ENCODE measurements at regions not wholly inside any gene's neighbourhood (a gene's known extent, or its start where the extent isn't known, plus 50 kb on each side); places are given as distances from the start of the nearest gene placed in this dataset.

DNA sequence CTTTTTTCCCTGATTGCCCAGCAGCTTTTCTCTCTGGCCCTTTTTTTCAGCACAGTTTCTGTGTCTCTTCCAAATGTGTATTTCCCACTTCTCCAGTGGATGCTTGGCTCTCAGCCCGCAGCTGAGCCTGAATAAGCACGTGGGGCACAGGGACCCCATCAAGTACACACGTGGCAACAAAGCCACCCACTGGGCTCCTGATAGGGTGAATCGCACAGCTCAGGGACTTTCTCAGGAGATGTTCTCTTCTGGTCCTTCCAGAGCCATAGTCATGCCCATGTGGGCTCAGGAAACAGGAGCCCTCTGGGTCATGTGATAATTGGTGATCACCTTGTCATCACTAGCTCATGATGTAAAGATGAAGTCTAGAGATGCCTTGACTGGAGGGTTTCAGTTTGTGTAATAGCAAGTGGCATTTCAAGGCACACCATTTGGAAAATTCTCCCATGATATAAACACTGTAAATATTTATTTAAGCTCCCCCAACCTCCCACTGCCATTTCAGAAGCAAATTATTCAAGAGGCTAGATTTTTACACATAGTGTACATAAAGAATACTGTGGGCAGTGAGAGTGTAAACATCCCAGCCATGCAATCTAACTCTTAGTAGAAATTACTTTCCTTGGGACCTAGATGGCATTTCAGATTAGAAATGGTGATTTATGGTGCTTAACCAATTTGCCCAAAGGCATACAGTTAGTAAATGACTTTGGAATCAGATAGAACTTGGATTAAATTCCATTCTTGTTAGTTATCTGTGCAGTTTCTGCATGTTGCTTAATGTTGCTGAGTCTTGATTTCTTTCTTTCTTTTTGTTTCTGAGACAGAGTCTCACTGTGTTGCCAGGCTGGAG lies 597.5 kb downstream of the SLC4A3 start:
- no peak for DNase-seq (ENCODE audit: low read depth in 2 of 2)

DNA sequence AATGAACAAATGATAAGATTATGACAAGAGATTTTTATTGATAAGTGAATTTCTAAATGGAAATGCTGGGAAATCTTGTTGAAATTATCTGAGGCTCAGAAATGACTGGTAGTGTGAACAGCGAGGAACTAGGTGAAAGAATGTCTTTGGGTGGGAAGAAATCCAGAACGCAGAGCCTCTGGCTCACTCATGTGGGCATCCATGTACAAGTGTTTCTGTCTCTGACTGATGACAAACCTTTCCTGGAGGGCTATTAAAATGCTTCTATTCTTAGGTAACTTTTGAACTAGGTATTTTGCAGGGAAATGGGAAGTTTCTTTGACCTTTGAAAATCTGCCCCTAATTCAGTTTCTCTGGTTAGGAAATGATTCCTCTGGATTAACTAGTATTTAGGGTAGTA lies 598.6 kb downstream of the SLC4A3 start:
- DNase-seq (ENCODE audit: low read depth in 2 of 2), result no peak

DNA sequence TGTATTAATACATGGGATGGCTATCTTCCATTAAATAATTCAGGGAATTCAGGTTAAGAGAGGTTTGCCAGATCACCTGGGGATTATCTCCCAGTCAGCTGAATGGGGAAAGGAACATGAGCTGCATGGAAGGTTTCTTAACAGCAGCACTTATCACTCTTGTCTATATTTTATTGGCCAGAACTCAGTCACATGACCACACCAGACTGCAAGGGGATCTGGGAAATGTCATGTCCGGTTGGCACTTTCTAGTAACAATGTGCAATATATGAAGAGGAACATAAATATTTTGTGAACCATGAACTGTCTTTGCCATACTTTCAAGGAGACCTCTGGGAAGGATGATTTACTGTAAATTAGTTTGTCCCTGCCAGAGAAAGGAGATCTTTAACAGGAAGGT lies 599.1 kb downstream of the SLC4A3 start:
- DNase-seq (ENCODE audit: low read depth in 2 of 2), result no peak

DNA sequence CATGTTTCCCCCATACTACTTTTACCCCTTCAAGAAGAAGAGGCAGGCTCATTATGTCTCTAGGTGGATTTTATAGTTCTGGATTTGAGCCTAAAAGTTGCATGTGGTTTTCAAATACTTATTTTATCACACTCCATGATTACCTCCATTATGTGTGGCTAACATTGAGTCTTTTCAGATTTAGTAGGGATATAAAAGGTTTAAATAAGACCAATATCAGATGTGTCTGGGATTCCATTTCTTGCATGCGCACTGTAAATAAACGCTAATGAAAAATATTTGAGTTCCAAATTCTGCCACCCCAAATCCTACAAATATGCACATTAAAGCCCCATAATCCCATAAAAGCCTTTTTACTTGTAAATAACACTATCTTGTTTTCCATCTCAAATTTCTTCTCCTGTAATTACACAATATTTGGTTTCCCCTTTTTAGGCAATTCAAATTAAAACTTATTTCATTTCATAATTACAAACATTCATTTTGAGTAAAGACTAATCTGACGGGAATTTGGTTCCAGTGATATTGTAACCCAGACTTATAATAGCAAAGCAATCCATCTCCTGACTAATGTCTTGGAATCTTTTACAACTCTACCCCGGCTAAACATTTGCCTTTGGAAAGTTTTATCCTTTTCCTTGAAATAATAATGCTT lies 600.0 kb downstream of the SLC4A3 start:
- DNase-seq (ENCODE audit: low read depth in 2 of 2), result no peak

DNA sequence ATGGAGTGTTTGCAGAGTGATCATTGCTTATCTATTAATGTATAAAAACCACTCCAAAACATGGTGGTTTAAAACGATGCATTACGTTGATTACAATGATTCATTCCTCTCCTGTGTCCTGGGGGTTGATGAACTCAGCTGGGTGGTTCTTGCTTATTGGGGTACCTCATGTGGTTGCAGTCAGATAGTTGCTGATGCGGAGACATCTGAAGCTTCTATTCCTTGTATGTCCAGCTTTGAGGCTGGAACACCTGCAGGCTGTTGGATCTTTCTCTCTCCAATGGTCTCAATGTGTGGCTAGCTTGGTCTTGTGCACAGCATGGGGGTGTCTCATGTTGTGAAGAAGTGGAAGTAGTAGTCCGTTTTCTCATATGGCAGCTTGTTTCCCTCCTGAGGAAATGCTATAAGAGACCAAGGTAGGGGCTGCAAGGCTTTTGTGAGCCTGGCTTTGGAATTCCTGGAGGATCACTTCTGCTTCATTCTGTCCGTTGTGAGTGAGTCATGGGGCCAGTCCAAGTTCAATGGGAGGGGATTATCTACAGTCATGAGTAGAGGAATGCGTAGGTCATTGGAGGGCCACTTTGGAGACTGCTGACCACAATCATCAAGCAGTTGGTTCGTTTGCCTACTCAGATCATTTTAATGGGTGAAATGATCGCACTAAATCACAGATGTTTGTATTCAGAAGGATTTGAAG lies 601.0 kb downstream of the SLC4A3 start:
- no peak for DNase-seq (ENCODE audit: low read depth in 2 of 2)

DNA sequence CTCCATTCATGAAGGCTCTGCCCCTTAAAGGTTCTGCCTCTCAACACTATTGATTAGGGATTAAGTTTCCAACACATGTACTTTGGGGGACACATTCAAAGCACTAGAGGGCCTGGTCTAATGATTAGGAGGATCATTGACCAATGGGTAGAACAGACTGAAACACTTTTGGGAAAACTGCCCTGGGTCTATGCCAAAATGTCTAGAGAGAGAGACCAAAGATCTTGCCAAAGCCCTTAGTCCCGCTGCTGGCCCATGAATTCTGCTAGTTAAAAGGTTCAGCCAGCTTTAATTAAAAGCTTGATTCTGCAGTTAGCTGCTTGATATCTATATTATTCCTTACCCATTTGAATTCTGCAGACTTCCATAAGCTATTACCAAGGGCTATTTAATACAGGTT lies 613.2 kb downstream of the SLC4A3 start:
- DNase-seq (ENCODE audit: low read depth in 2 of 2), result no peak

DNA sequence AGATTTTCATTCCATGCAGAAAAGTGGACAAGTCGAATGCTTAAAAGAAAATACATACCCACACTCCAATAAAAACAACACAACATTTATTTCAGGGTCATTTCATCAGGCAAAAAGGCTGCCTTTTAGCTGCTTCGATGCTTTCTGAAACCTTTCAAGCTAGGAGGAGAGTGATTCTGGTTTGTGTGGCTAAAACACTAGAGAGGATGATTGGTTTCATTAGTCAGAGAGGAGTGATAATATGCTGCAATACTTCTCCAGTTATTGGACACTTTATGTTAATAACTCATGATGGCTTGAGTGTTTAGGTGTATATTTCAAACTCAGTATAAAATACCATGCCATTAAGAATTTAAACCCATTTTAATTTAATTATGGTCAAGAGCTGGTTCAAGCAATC lies 614.0 kb downstream of the SLC4A3 start:
- DNase-seq (ENCODE audit: low read depth in 2 of 2), result no peak

DNA sequence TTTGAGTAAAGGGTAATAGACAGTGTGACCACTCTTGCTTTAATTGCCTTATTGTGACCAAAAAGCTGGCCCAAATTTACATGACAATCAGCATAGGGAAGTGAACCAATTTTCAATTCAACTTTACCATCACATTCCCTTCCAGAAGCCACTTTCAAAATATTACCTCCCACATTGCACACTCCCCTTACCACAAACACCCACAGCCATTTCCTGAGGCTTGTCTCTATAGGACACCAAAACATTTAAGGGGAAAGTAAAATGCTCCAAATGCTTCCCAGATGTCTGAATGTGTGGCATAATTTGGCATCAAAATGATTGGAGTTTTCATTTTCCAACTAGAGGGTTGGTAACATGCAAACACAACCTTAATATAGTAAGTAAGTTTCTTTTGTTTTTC lies 616.1 kb downstream of the SLC4A3 start:
- no peak for DNase-seq (ENCODE audit: low read depth in 2 of 2)

DNA sequence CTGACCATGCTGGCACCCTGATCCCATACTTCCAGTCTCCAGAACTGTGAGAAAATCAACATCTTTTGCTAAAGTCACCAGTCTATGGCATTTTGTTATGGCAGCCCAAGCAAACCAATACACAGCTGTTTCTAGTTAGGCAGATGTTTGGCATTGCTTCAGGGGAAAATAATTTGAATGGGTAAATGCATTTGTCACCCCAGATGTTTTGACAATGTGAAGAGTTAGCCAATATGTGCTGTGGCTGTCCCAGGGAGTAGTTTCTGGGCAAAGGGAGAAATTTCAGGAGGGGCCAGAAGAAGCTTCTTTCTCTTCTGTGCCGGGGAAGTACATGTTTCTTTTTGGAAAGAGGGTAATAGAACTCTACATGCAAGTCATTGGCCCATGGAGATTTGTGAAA lies 619.0 kb downstream of the SLC4A3 start:
- DNase-seq (ENCODE audit: low read depth in 2 of 2), result no peak

DNA sequence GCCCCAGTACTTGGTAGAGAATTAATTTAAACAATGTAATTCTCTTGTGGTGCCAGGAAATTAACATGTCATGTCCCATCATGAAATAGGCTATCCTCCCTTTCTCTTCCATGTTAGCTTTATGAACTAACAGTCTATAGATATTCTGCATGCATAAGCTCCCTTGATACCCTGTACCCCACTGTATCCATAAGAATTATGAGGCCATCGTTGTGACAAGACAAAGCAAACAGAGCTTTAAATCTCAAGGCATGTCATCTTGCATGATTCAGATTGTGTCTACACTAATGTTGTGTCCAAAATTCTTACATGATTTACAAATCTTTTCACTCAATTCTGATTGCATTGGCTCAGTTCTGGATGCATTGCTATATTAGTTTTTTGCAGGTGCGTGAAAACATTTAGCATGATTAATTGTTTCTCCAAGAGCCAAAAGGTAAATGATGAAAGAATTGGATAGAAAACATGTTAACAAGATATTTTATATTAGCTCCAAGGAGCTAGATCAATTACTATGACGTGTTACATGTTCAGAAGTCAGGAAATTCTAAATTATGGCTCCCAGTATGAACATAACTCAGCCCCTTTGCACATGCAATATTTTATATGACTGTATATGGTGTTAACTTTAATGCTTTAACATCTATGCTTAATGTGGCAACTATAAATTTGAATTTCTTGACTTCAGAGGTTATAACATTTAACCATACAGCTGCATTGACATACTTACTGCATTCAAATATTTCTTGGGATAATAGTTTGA lies 620.3 kb downstream of the SLC4A3 start:
- DNase-seq (ENCODE audit: low read depth in 2 of 2), result no peak

DNA sequence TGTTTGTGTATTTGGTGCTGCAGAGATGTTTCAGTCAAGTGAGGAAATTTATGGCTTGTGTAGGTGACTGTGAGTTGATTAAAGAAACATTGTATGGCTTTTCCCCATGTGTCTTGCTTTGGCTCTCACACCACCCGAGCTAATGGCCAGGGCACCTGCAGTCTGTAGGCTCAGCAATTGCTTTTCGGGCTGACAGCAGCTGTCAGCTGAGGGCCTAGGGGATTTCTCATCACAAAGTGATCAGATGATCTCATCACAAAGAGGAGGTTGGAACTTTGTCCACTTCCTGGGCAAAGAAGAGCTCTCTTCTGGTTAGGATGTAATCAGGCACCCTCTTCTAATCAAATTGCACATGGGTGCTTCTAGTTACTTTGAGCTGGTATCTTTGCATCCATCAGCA lies 632.2 kb downstream of the SLC4A3 start:
- no peak for DNase-seq (ENCODE audit: low read depth in 2 of 2)

DNA sequence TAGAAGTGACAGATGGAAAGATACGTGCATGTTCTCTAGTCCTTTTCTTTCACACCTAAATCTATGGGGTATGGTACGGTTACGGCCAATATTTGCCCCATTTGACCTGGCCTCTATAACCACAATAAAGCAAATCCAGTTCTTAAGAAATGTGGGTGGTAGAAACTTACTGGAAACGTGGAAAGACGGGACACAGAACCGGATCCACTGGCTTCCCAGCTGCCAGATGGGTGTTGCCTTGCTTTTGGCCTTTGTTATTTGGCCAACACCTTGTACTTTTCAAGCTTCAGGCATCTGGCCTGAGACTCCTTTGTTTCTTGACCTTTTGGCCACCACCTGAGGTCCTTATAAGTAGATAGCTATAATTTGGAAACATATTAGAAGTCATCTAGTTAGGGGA lies 635.9 kb downstream of the SLC4A3 start:
- DNase-seq (ENCODE audit: low read depth in 2 of 2), result no peak

DNA sequence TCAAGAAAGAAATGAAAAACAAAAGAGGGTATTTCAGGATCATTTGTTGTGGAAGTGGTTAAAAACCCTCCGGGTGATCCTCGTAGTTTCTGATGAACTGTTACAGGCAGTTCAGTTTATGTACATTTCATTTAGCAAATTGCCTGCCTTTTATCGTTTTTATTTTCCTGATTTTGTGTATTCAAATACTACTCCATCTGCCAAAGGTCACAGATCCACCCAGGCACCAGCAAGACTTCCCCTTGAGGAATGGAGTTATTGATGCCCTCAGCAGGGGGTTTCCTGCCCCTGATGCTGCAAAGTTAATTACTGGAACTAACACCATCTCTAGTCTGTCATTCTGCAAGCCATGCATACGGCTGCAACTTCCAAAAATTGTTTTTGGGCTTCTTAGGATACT lies 641.9 kb downstream of the SLC4A3 start:
- DNase-seq (ENCODE audit: low read depth in 2 of 2), result no peak

DNA sequence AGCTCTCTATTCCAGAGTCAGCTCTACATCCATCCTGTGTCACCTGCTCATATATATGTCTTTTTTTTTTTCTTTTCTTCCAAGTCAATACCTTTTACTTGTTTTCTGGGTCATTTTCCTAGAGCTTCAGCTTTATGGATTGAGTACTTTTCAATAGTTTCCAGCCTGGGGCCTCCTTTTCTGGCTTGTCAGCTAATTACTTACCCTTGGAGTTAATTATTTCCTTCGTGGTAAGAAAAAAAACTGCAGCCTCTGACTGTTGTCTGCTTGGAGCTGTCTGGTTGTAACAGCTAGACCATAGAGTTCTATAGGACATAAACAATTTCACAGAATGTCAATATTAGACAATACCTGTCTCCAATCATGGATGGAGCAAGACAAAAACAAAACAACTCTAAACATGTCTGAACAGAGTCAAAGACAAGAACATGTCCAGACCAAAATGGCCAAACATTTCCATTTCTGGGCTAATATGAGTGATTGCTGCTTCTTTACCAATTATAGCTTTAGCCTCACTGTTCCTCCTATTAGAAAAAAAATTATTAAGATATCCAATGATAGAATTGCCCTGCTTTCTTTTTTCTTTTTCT lies 643.1 kb downstream of the SLC4A3 start:
- DNase-seq (ENCODE audit: low read depth in 2 of 2), result no peak

DNA sequence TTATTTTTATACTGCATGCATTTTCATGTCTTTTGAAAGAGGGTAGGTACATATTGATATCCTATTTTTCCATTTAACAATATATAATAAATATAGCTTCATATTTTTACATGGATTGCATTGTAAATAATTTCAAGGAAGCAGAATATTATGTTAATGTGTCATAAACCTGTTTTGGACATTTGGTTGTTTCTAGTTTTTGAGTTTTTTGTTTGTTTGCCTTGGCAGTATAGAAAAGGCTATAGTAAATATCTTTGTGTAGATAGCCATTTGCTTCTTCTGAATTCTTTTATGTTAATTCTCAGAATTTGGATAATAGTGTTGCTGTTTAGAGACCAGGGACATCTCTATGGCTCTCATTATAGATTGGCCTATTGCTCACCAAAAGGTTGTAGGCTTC lies 645.2 kb downstream of the SLC4A3 start:
- DNase-seq (ENCODE audit: low read depth in 2 of 2), result no peak

DNA sequence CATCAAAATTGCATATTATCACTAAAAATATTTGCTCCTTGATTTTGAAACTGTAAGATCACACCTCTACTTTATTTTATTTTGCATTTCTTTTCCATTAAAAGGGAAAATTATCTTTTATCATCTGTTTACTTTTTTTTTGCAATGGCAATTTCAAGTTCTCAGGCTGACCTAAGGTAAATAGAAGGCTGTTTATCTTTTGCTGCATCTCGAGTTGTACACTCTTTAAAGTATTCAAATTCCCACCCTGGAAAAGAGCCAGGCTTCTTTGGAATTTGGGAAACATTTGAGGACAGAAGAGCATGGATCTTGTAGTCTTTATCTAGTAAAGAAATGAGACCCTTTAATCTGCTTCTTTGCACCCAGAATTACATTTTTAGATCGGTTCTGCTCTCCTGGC lies 645.7 kb downstream of the SLC4A3 start:
- no peak for DNase-seq (ENCODE audit: low read depth in 2 of 2)

DNA sequence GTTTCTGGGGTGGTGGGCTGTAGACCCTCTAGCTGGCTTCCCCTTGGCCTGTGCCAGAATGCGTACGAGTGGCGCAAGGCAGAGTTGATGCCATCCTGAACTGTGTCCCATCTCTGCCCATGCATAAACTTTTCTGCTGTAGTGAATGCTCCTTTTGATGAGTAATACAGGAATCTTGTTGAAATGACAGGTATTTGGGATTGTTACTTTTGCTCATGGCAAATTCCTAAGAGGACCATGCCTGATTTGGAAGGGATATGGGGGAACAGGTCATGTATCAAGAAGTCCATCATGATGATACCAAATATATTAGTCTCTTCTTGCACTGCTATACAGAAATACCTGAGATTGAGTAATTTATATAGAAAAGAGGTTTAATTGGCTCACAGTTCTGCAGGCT lies 648.0 kb downstream of the SLC4A3 start:
- DNase-seq (ENCODE audit: low read depth in 2 of 2), result no peak

DNA sequence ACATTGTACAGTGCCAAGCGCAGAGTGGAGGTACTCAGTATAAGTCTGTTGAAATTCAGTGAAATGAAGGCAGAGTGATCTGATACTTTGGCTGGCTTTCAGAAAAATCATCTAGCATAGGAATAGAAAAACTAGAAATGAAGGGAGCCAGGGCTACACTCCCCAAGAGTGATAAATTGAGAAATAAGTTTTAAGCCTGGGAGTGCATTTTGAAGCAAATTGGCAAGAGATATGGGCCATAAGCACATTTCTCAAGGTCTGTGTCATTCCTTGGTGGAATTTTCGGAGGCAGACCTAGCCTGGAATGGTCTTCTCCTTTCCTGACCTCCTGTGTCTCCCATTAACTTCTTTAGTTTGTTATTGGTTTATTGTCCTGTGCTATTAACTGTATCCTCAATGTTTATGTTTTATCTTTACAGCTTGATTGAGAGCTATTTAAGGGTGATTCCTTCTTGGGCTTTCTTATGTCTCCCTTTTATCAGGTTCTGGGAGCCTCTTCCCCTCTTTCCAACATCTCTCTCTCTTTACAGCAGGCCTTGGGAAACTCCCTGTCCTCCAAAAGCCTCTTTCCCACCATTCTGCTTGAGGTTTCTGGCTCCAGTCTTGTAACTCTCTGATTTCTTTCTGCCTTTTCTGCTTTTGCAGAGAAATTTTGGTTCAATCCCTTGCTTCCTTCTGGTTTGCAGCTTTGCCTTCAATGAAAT lies 649.5 kb downstream of the SLC4A3 start:
- DNase-seq (ENCODE audit: low read depth in 2 of 2), result no peak

DNA sequence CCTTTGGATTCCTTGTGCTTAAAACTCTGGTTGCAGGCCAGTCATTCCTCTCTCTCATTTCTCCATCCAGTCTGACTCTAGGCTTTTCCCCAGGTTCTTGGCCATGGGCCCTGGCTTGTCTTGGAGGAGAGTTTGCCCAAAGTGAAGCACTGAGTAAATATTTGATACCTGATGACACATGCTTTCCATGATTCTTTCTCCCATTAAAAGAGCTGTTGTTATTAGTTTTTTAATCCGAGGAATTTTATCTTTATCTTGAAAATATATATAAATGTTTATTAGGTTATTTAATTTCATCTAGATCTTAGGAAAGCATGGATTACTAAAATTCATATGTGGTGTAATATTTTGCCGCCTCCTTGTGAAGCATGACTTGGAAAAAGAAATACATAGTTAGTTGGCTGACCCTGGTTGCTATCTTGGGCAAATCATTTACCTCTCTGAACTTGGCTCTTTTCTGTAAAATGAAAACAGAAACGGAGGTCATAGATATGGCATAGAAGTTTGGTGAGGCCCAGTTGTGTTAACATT lies 650.1 kb downstream of the SLC4A3 start:
- DNase-seq (ENCODE audit: low read depth in 2 of 2), result no peak

DNA sequence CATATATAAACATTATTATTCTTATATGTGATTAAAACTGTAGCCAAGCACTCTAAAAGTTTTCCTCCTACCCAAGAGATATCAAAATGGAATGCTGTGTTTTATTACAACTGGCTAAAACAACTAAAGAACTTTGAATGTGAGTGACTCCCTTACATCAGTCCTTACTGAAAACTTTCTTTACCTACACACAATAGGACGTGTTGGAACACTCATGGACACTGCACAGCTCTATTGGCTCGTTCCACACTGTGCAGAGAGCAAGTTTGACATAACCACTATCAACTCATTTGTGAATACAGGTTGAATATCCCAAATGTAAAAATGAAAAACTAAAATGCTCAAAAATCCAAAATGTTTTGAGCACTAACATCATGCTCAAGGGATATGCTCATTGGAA lies 650.6 kb downstream of the SLC4A3 start:
- no peak for DNase-seq (ENCODE audit: low read depth in 2 of 2)

DNA sequence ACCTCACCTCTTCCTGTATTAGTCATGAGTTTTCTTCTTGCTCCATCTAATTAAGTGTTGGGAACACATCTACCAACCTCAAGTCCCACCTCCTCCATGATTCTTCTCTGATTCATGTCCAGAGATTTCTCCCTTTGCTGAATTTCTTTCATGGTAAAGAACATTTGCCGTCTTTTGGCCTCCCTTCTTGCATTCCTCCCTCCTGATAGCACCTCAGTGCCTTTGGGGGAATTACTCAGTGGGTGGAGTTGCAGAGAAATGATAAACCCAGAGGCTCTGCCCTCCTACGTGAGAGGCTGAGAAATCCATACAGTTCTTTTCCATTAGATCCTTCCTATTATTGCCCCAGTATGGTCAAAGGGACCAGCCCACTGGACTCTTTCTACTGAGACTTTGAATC lies 651.9 kb downstream of the SLC4A3 start:
- no peak for DNase-seq (ENCODE audit: low read depth in 2 of 2)

All from activated CD4-positive, alpha-beta T cell treated with anti-CD3 and anti-CD28 coated beads for 24 hours (primary cell).